B cell (primary cell): ENCODE measurements at regions not wholly inside any gene's neighbourhood (a gene's known extent, or its start where the extent isn't known, plus 50 kb on each side); places are given as distances from the start of the nearest gene placed in this dataset.
"Not testable (repeated sequence)": the region's sequence is repeated elsewhere in the genome, so short reads cannot be mapped to it uniquely, and the experiment has no call there.

ENCODE experiments used
- EZH2 ChIP-seq: IDR thresholded peaks from 2 replicates; pipeline ENCODE4 v1.6.1; 2012; ENCODE audit warnings: borderline replicate concordance, low read depth, mild to moderate bottlenecking, moderate library complexity, low read length; ENCODE audit not compliant: insufficient read depth, poor library complexity, severe bottlenecking
- TF ChIP-seq, protein P1 (sequence below): fragments of 200-600 bp; IDR thresholded peaks from one replicate; pipeline ENCODE4 v1.8.0; 2022; ENCODE audit warnings: antibody characterized with exemption, mild to moderate bottlenecking

DNA sequence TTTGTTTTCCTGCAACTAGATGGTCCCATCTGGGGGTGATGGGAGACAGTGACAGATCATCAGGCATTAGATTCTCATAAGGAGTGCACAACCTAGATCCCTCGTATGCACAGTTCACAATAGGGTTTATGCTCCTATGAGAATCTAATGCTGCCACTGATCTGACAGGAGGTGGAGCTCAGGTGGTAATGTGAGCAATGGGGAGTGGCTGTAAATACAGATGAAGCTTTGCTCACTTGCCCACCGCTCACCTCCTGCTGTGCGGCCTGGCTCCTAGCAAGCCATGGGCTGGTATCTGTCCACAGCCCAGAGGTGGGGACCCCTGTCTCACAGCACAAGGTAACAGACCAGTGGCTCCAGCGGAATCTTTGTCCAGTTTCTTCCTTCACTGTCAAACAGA is 284.4 kb upstream of the AUTS2 start:
- TF ChIP-seq, protein P1, sequence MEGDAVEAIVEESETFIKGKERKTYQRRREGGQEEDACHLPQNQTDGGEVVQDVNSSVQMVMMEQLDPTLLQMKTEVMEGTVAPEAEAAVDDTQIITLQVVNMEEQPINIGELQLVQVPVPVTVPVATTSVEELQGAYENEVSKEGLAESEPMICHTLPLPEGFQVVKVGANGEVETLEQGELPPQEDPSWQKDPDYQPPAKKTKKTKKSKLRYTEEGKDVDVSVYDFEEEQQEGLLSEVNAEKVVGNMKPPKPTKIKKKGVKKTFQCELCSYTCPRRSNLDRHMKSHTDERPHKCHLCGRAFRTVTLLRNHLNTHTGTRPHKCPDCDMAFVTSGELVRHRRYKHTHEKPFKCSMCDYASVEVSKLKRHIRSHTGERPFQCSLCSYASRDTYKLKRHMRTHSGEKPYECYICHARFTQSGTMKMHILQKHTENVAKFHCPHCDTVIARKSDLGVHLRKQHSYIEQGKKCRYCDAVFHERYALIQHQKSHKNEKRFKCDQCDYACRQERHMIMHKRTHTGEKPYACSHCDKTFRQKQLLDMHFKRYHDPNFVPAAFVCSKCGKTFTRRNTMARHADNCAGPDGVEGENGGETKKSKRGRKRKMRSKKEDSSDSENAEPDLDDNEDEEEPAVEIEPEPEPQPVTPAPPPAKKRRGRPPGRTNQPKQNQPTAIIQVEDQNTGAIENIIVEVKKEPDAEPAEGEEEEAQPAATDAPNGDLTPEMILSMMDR, result not testable (repeated sequence)
- not testable (repeated sequence) for TF ChIP-seq EZH2
